ENCODE measurements at regions not wholly inside any gene's neighbourhood (a gene's known extent, or its start where the extent isn't known, plus 50 kb on each side); places are given as distances from the start of the nearest gene placed in this dataset.

- TF ChIP-seq CTCF (conservative IDR thresholded peaks at IDR 0.05; ENCODE audit: low read depth in 2 of 2) (no peak), EZH2phosphoT487 (IDR thresholded peaks at IDR 0.05; ENCODE audit: unreplicated experiment) (no peak), POLR2AphosphoS5 (IDR thresholded peaks at IDR 0.05; ENCODE audit: low read depth) (no peak), EZH2 (IDR thresholded peaks at IDR 0.05; ENCODE audit: low read depth, unreplicated experiment) (no peak)
- TF ChIP-seq, protein P1, sequence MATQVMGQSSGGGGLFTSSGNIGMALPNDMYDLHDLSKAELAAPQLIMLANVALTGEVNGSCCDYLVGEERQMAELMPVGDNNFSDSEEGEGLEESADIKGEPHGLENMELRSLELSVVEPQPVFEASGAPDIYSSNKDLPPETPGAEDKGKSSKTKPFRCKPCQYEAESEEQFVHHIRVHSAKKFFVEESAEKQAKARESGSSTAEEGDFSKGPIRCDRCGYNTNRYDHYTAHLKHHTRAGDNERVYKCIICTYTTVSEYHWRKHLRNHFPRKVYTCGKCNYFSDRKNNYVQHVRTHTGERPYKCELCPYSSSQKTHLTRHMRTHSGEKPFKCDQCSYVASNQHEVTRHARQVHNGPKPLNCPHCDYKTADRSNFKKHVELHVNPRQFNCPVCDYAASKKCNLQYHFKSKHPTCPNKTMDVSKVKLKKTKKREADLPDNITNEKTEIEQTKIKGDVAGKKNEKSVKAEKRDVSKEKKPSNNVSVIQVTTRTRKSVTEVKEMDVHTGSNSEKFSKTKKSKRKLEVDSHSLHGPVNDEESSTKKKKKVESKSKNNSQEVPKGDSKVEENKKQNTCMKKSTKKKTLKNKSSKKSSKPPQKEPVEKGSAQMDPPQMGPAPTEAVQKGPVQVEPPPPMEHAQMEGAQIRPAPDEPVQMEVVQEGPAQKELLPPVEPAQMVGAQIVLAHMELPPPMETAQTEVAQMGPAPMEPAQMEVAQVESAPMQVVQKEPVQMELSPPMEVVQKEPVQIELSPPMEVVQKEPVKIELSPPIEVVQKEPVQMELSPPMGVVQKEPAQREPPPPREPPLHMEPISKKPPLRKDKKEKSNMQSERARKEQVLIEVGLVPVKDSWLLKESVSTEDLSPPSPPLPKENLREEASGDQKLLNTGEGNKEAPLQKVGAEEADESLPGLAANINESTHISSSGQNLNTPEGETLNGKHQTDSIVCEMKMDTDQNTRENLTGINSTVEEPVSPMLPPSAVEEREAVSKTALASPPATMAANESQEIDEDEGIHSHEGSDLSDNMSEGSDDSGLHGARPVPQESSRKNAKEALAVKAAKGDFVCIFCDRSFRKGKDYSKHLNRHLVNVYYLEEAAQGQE (IDR thresholded peaks at IDR 0.05; ENCODE audit: unreplicated experiment) = no peak
These were observed 204.3 kb upstream of the RSPO3 start for GRCh38 chr6:126914172-126914571.
